ENCODE measurements at regions not wholly inside any gene's neighbourhood (a gene's known extent, or its start where the extent isn't known, plus 50 kb on each side); places are given as distances from the start of the nearest gene placed in this dataset.

DNA sequence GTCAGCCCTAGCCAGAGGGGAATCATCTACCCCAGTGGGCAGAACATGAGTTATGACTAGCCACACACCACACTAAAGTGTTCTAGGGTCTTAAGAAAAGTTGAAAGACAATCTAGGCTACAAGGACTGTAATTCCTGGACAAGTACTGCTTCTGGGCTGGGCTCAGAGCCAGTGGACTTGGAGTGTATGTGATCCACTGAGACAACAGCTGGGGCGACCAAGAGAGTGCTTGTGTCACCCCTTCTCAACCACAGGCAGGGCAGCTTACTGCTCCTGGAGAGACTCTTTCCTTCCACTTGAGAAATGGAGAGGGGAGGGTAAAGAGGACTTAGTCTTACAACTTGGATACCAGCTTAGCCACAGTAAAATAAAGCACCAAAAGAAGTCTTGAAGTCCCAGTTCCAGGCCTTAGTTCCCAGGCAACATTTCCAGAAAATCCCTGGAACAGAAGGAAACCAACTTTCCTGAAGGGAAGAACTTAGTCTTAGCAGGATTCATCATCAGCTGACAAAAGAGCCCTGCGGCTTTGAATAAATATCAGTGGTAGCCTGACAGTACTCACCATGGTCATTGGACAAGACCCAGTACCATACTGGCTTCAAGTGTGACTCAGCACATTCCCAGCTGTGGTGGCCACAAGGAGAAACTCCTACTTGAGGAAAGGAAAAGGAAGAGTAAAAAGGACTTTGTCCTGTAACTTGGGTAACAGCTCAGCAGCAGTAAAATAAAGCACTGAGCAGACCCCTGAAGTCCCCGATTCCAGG is 355.1 kb upstream of the ADGRB3 start:
- no peak overlapping the region for H3K4me3 ChIP-seq (replicated peaks in 1 of 3; ENCODE audit: insufficient read depth in 1 of 3, low read depth in 1 of 3, low read length in 3 of 3)
- dilution Hi-C loops (cut with MboI; ENCODE audit: extremely low pct_ligation_motif_present, low sequenced_read_pairs) = no loop called here
- H2AFZ ChIP-seq (ENCODE audit: low read depth, low read length) = no peak overlapping the region
- intact Hi-C loops (cut with micrococcal nuclease) = no loop called here
- H3K4me1 ChIP-seq (ENCODE audit: control insufficient read depth, extremely low read depth, insufficient read depth, low read length) = no peaks in the 10 kb centered on the region
- H3K9me3 ChIP-seq (replicated peaks; ENCODE audit: control insufficient read depth, insufficient read depth, low read length) = peaks cover 6% of the 10 kb centered on the region
- H3K27me3 ChIP-seq (ENCODE audit: control insufficient read depth in 2 of 2, insufficient read depth in 2 of 2, low read length in 2 of 2) = no peaks in the 10 kb centered on the region
- no peaks in the 10 kb centered on the region for H3K9me1 ChIP-seq (replicated peaks; ENCODE audit: control insufficient read depth, extremely low read depth, insufficient read depth, low read length)
- no peaks in the 10 kb centered on the region for H3K36me3 ChIP-seq (ENCODE audit: control insufficient read depth in 2 of 2, extremely low read depth in 1 of 2, insufficient read depth in 2 of 2, low read length in 2 of 2)
- no peak for DNase-seq (ENCODE audit: low read depth, low spot score)
- BruUV-seq (replicated peaks) = no TSS peak
- H3K4me2 ChIP-seq (ENCODE audit: insufficient read depth, low read length) = no peak overlapping the region
- no peak overlapping the region for H3K9ac ChIP-seq (replicated peaks; ENCODE audit: extremely low read depth, insufficient read depth, low read length)
- no peaks in the 10 kb centered on the region for H3K79me2 ChIP-seq (ENCODE audit: control insufficient read depth, insufficient read depth, low read length)
- H4K20me1 ChIP-seq (replicated peaks; ENCODE audit: control insufficient read depth, extremely low read depth, insufficient read depth, low read length) = no peaks in the 10 kb centered on the region
- ChIA-PET CTCF (no interaction called here), POLR2A (no interaction called here)
- no peak overlapping the region for H3K27ac ChIP-seq (ENCODE audit: insufficient read depth, low read depth, low read length)
- TF ChIP-seq POLR2A (IDR thresholded peaks at IDR 0.05; ENCODE audit: low read depth, low read length) = no peak
- TF ChIP-seq, protein P1, sequence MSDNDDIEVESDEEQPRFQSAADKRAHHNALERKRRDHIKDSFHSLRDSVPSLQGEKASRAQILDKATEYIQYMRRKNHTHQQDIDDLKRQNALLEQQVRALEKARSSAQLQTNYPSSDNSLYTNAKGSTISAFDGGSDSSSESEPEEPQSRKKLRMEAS (IDR thresholded peaks at IDR 0.05; ENCODE audit: insufficient read depth, insufficient read length) = no peak
- no peak for TF ChIP-seq POLR2AphosphoS5 (IDR thresholded peaks at IDR 0.05; ENCODE audit: insufficient read depth, low read depth, low read length)
- TF ChIP-seq FOS (IDR thresholded peaks at IDR 0.05; ENCODE audit: borderline replicate concordance, insufficient read depth, low read length) = no peak
- TF ChIP-seq, protein P2, sequence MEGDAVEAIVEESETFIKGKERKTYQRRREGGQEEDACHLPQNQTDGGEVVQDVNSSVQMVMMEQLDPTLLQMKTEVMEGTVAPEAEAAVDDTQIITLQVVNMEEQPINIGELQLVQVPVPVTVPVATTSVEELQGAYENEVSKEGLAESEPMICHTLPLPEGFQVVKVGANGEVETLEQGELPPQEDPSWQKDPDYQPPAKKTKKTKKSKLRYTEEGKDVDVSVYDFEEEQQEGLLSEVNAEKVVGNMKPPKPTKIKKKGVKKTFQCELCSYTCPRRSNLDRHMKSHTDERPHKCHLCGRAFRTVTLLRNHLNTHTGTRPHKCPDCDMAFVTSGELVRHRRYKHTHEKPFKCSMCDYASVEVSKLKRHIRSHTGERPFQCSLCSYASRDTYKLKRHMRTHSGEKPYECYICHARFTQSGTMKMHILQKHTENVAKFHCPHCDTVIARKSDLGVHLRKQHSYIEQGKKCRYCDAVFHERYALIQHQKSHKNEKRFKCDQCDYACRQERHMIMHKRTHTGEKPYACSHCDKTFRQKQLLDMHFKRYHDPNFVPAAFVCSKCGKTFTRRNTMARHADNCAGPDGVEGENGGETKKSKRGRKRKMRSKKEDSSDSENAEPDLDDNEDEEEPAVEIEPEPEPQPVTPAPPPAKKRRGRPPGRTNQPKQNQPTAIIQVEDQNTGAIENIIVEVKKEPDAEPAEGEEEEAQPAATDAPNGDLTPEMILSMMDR (IDR thresholded peaks at IDR 0.05; ENCODE audit: extremely low read depth in 1 of 2, insufficient read depth in 1 of 2, low read depth in 1 of 2, low read length in 2 of 2) = no peak
- no peak for TF ChIP-seq GATA2 (IDR thresholded peaks at IDR 0.05; ENCODE audit: insufficient read depth, insufficient read length, low read depth, low read length)
- no peak for TF ChIP-seq JUN (IDR thresholded peaks at IDR 0.05; ENCODE audit: borderline replicate concordance, insufficient read depth, insufficient read length, low read depth)
- TF ChIP-seq EZH2 (IDR thresholded peaks at IDR 0.05; ENCODE audit: borderline replicate concordance, low read depth, low read length, severe bottlenecking) = no peak
- no peak for TF ChIP-seq MYC (IDR thresholded peaks at IDR 0.05; ENCODE audit: low read depth, low read length)
- FAIRE-seq = no peak

Measured in endothelial cell of umbilical vein (primary cell).